Stimulated activated CD8-positive, alpha-beta memory T cell treated with anti-CD3 and anti-CD28 coated beads, Interleukin-15, amount 100 ng/mL, for 24 hours (primary cell): ENCODE measurements at regions not wholly inside any gene's neighbourhood (a gene's known extent, or its start where the extent isn't known, plus 50 kb on each side); places are given as distances from the start of the nearest gene placed in this dataset.
"Not testable (repeated sequence)": the region's sequence is repeated elsewhere in the genome, so short reads cannot be mapped to it uniquely, and the experiment has no call there.

Experiments
- DNase-seq: peaks from one replicate; pipeline ENCODE4 v3.0.0-alpha.2; 2020; ENCODE audit warnings: low read depth

GRCh38 chr15:20267051-20267730 is 274.4 kb downstream of the GOLGA6L6 start:
- DNase-seq = not testable (repeated sequence)

GRCh38 chr15:20265710-20266109 is 275.9 kb downstream of the GOLGA6L6 start:
- DNase-seq = not testable (repeated sequence)

GRCh38 chr15:20261321-20262280 is 280.0 kb downstream of the GOLGA6L6 start:
- DNase-seq = not testable (repeated sequence)

- DNase-seq = not testable (repeated sequence)
These were observed 280.9 kb downstream of the GOLGA6L6 start for GRCh38 chr15:20260650-20261049.

- not testable (repeated sequence) for DNase-seq
These were observed 281.9 kb downstream of the GOLGA6L6 start for GRCh38 chr15:20259559-20260190.

- not testable (repeated sequence) for DNase-seq
These were observed 285.2 kb downstream of the GOLGA6L6 start for GRCh38 chr15:20256394-20256793.

GRCh38 chr15:20255641-20256040 is 286.0 kb downstream of the GOLGA6L6 start:
- not testable (repeated sequence) for DNase-seq

GRCh38 chr15:20253047-20253615 is 288.5 kb downstream of the GOLGA6L6 start:
- DNase-seq = not testable (repeated sequence)

- DNase-seq = not testable (repeated sequence)
These were observed 289.6 kb downstream of the GOLGA6L6 start for GRCh38 chr15:20252040-20252439.

GRCh38 chr15:20251214-20252005 is 290.2 kb downstream of the GOLGA6L6 start:
- not testable (repeated sequence) for DNase-seq

GRCh38 chr15:20250206-20250605 is 291.4 kb downstream of the GOLGA6L6 start:
- DNase-seq = not testable (repeated sequence)

- DNase-seq = not testable (repeated sequence)
These were observed 292.0 kb downstream of the GOLGA6L6 start for GRCh38 chr15:20249677-20249970.

- not testable (repeated sequence) for DNase-seq
These were observed 293.2 kb downstream of the GOLGA6L6 start for GRCh38 chr15:20248434-20248833.

GRCh38 chr15:20247137-20247536 is 294.5 kb downstream of the GOLGA6L6 start:
- not testable (repeated sequence) for DNase-seq

- DNase-seq = not testable (repeated sequence)
These were observed 295.0 kb downstream of the GOLGA6L6 start for GRCh38 chr15:20246624-20247023.

GRCh38 chr15:20245856-20246255 is 295.7 kb downstream of the GOLGA6L6 start:
- not testable (repeated sequence) for DNase-seq

- DNase-seq = not testable (repeated sequence)
These were observed 296.8 kb downstream of the GOLGA6L6 start for GRCh38 chr15:20244792-20245191.

GRCh38 chr15:20243486-20244240 is 297.9 kb downstream of the GOLGA6L6 start:
- not testable (repeated sequence) for DNase-seq

- DNase-seq = not testable (repeated sequence)
These were observed 301.2 kb downstream of the GOLGA6L6 start for GRCh38 chr15:20240366-20240917.

GRCh38 chr15:20239186-20239585 is 302.4 kb downstream of the GOLGA6L6 start:
- not testable (repeated sequence) for DNase-seq
